GM12878 (cell line): ENCODE measurements at regions not wholly inside any gene's neighbourhood (a gene's known extent, or its start where the extent isn't known, plus 50 kb on each side); places are given as distances from the start of the nearest gene placed in this dataset.

Source experiments
- ATAC-seq: fragments of 200-7000 bp; cut with Tn5 transposase; 3 replicates; pipeline ENCODE4 v1.9.1; 2020; ENCODE audit warnings: mild to moderate bottlenecking, moderate library complexity
- BruUV-seq: library from RNA; stranded (reverse); fragments of 400-500 nt; replicated peaks from 2 replicates; lab custom pipeline; 2021; lab: Mats Ljungman, UMichigan
- CTCF ChIA-PET: fragments of 300-600 bp; sonication (Branson Sonifier 250); formaldehyde crosslinking; extraction: SDS; loops from one replicate; lab custom pipeline; 2021; ENCODE audit warnings: inconsistent platforms; lab: Yijun Ruan, JAX
- POLR2A ChIA-PET: fragments of 350-600 bp; formaldehyde crosslinking; extraction: SDS; loops from one replicate; lab custom pipeline; 2021; ENCODE audit warnings: inconsistent platforms; lab: Charles Lee
- RAD21 ChIA-PET: fragments of 300-600 bp; sonication (Branson Sonifier 250); formaldehyde crosslinking; loops from one replicate; lab custom pipeline; 2023; ENCODE audit warnings: antibody characterized with exemption; ENCODE audit not compliant: unreplicated experiment; lab: Charles Lee
- SMC1A ChIA-PET: fragments of 300-600 bp; sonication (Branson Sonifier 250); formaldehyde crosslinking; loops from one replicate; lab custom pipeline; 2023; ENCODE audit not compliant: unreplicated experiment, uncharacterized antibody; lab: Charles Lee
- DNase-seq: peaks from one replicate; pipeline ENCODE4 v3.0.0-alpha.2; 2011; ENCODE audit warnings: low read depth, low spot score
- FAIRE-seq: peaks from 3 replicates; lab custom pipeline; 2011; peaks lifted over from hg19 to GRCh38; lab: Jason Lieb, UNC
- H2AFZ ChIP-seq: 2 replicates; pipeline ENCODE4 v1.6.0; 2011; ENCODE audit warnings: low read depth, low read length, control low read depth; ENCODE audit not compliant: control insufficient read depth
- H3K27ac ChIP-seq: 2 replicates; pipeline ENCODE4 v1.5.1; 2011; ENCODE audit warnings: control low read depth; ENCODE audit not compliant: control insufficient read depth, insufficient read depth
- H3K27me3 ChIP-seq, 2 experiments: replicated peaks in 1 of 2; 2 replicates each; pipeline versions ENCODE4 v1.6.0 to v1.6.1; 2011; ENCODE audit warnings: low read length in 1 of 2; ENCODE audit not compliant: control insufficient read depth in 2 of 2, insufficient read depth in 2 of 2
- H3K36me3 ChIP-seq, 2 experiments: 2 replicates each; pipeline ENCODE4 v1.5.1; 2011; ENCODE audit warnings: low read length in 1 of 2; ENCODE audit not compliant: control insufficient read depth in 2 of 2, insufficient read depth in 2 of 2
- H3K4me1 ChIP-seq: 2 replicates; pipeline ENCODE4 v1.6.1; 2011; ENCODE audit warnings: mild to moderate bottlenecking, low read length, moderate library complexity, mixed read lengths; ENCODE audit not compliant: control insufficient read depth, insufficient read depth
- H3K4me2 ChIP-seq: 2 replicates; pipeline ENCODE4 v1.6.0; 2011; ENCODE audit warnings: control low read depth; ENCODE audit not compliant: control insufficient read depth, insufficient read depth
- H3K4me3 ChIP-seq: fragments of 200-600 bp; sonication (generic); 2 replicates; pipeline ENCODE4 v1.5.1; 2016
- H3K79me2 ChIP-seq: 2 replicates; pipeline ENCODE4 v1.6.0; 2011; ENCODE audit warnings: low read length; ENCODE audit not compliant: control insufficient read depth, insufficient read depth
- H3K9ac ChIP-seq: 2 replicates; pipeline ENCODE4 v1.8.0; 2011; ENCODE audit warnings: low read length, control low read depth, mixed read lengths; ENCODE audit not compliant: control insufficient read depth, insufficient read depth
- H3K9me3 ChIP-seq: replicated peaks from 3 replicates; pipeline ENCODE4 v1.5.1; 2011; ENCODE audit warnings: mild to moderate bottlenecking, low read length; ENCODE audit not compliant: control insufficient read depth, insufficient read depth
- H4K20me1 ChIP-seq: 2 replicates; pipeline ENCODE4 v1.6.0; 2011; ENCODE audit not compliant: control insufficient read depth, insufficient read depth
- CREM ChIP-seq: IDR thresholded peaks from 2 replicates; pipeline ENCODE4 v1.6.1; 2014; ENCODE audit warnings: antibody characterized with exemption, low read depth
- JUNB ChIP-seq: IDR thresholded peaks from 2 replicates; pipeline ENCODE4 v1.6.1; 2016; ENCODE audit warnings: antibody characterized with exemption, mild to moderate bottlenecking
- MEF2B ChIP-seq: fragments of 450-650 bp; IDR thresholded peaks from 2 replicates; pipeline ENCODE4 v1.6.1; 2018; ENCODE audit warnings: mild to moderate bottlenecking, moderate library complexity; ENCODE audit not compliant: partially characterized antibody, poor library complexity, severe bottlenecking
- SMARCA5 ChIP-seq: fragments of 450-650 bp; IDR thresholded peaks from 2 replicates; pipeline ENCODE4 v1.6.1; 2017; ENCODE audit warnings: mild to moderate bottlenecking
- SREBF1 ChIP-seq: IDR thresholded peaks from 2 replicates; pipeline ENCODE4 v1.6.1; 2012; ENCODE audit warnings: mild to moderate bottlenecking, low read length
- WGBS: methylation state at CpG from one replicate; pipeline ENCODE4 v1.1.6; 2016; ENCODE audit warnings: low lambda C conversion rate; ENCODE audit not compliant: insufficient replicate concordance, insufficient coverage; ENCODE audit errors: missing lambda C conversion rate; 5-methylcytosine and 5-hydroxymethylcytosine counted together
- in situ Hi-C: fragments of 300-500 bp; cut with MboI; formaldehyde crosslinking; loops from 9 replicates; pipeline ENCODE4 v1.14.3; 2018; ENCODE audit warnings: mixed read lengths
- intact Hi-C: fragments of 100-400 bp; cut with micrococcal nuclease; formaldehyde crosslinking; loops from one replicate; pipeline ENCODE4 v1.14.2; 2022; ENCODE audit not compliant: unreplicated experiment
- TF ChIP-seq, protein P1 (sequence below): IDR thresholded peaks from 2 replicates; pipeline ENCODE4 v1.6.1; 2012; ENCODE audit warnings: low read depth, low read length, improper control_type of control experiment

DNA sequence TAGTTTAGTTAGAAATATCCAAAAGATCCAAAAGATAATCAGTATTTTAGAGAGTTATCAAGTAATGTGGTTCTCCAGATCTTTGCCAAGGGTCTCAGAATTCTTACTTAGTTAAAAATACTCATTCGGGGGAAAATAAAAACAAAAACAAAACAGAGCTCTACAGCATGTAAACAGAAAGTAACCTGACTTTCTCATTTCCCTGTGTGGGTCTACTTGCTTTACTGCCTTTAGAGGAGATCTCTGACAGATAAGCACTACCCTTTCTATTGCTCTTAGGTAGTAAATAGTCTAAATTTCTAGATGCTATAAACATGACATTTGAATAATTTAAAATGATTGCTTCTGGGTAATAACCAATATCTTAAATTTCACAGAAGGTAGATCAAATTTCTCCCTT is 371.8 kb downstream of the RPL10L start:
- no peak overlapping the region for H3K27ac ChIP-seq
- DNase-seq (no peak), ATAC-seq (peak; percentile 64), FAIRE-seq (no peak)
- no peaks in the 10 kb centered on the region for H4K20me1 ChIP-seq
- ChIA-PET RAD21 (interaction anchor here (0.9 to 1.8 kb wide), 5 partner anchors 18 to 211 kb away, joined by 3 to 9 read pairs (median 4); no protein-coding TSS in a partner anchor), CTCF (interaction anchor here (1.1 to 1.8 kb wide), 4 partner anchors 9 to 442 kb away, joined by 4 to 7 read pairs (median 4); no protein-coding TSS in a partner anchor), SMC1A (interaction anchor here (0.8 to 2.6 kb wide), 11 partner anchors 9 to 411 kb away, joined by 3 to 12 read pairs (median 3); no protein-coding TSS in a partner anchor), POLR2A (interaction anchor here (0.7 to 1.1 kb wide), 3 partner anchors 21 to 130 kb away, joined by 3 read pairs; no protein-coding TSS in a partner anchor)
- H3K4me1 ChIP-seq: no peaks in the 10 kb centered on the region
- no TSS peak for BruUV-seq
- H3K4me2 ChIP-seq: no peak overlapping the region
- H2AFZ ChIP-seq: no peak overlapping the region
- no peak overlapping the region for H3K4me3 ChIP-seq
- intact Hi-C loops: no loop called here
- 21% methylated on average over 1 of the region's 1 CpG for WGBS
- H3K36me3 ChIP-seq: no peaks in the 10 kb centered on the region
- H3K79me2 ChIP-seq: no peaks in the 10 kb centered on the region
- H3K9ac ChIP-seq: no peak overlapping the region
- no peaks in the 10 kb centered on the region for H3K9me3 ChIP-seq
- H3K27me3 ChIP-seq: no peaks in the 10 kb centered on the region
- TF ChIP-seq SMARCA5: no peak
- no peak for TF ChIP-seq SREBF1
- no peak for TF ChIP-seq JUNB
- TF ChIP-seq CREM: no peak
- peak; percentile 0 for TF ChIP-seq MEF2B
- in situ Hi-C loops: no loop called here

DNA sequence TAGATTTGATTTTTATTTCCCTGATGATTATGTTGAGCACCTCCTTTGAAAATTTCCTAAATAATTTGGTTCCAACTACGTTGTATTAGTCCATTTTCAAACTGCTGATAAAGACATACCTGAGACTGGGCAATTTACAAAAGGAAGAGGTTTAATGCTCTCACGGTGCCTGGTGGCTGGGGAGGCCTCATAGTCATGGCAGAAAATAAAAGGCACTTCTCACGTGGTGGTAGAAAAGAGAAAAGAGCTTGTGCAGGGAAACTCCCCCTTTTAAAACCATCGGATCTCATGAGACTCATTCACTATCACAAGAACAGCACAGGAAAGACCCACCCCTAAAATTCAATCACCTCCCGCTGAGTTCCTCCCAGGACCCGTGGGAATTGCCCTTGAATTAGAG is 372.3 kb downstream of the RPL10L start:
- intact Hi-C loops: no loop called here
- WGBS: 11% methylated on average over 6 of the region's 6 CpGs

More for the DNA sequence above, 372.3 kb downstream of the RPL10L start:
- H3K9ac ChIP-seq: no peak overlapping the region
- no peaks in the 10 kb centered on the region for H4K20me1 ChIP-seq
- no peak overlapping the region for H3K27ac ChIP-seq
- H2AFZ ChIP-seq: no peak overlapping the region
- H3K79me2 ChIP-seq: no peaks in the 10 kb centered on the region
- in situ Hi-C loops: no loop called here
- H3K4me2 ChIP-seq: no peak overlapping the region
- RAD21 ChIA-PET: interaction anchor here (0.9 to 1.8 kb wide), 5 partner anchors 18 to 211 kb away, joined by 3 to 9 read pairs (median 4); no protein-coding TSS in a partner anchor
- H3K9me3 ChIP-seq: no peaks in the 10 kb centered on the region
- DNase-seq (no peak), ATAC-seq (peak; percentile 50), FAIRE-seq (no peak)
- POLR2A ChIA-PET: interaction anchor here (0.7 to 1.1 kb wide), 2 partner anchors 21 to 131 kb away, joined by 3 read pairs; no protein-coding TSS in a partner anchor
- H3K4me3 ChIP-seq: no peak overlapping the region
- TF ChIP-seq, protein P1, sequence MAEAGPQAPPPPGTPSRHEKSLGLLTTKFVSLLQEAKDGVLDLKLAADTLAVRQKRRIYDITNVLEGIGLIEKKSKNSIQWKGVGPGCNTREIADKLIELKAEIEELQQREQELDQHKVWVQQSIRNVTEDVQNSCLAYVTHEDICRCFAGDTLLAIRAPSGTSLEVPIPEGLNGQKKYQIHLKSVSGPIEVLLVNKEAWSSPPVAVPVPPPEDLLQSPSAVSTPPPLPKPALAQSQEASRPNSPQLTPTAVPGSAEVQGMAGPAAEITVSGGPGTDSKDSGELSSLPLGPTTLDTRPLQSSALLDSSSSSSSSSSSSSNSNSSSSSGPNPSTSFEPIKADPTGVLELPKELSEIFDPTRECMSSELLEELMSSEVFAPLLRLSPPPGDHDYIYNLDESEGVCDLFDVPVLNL: no peak
- peak; percentile 76 for TF ChIP-seq MEF2B
- SMC1A ChIA-PET: interaction anchor here (0.9 to 2.6 kb wide), 8 partner anchors 11 to 209 kb away, joined by 3 to 12 read pairs (median 4); no protein-coding TSS in a partner anchor
- no peaks in the 10 kb centered on the region for H3K27me3 ChIP-seq
- H3K4me1 ChIP-seq: no peaks in the 10 kb centered on the region
- no TSS peak for BruUV-seq
- H3K36me3 ChIP-seq: no peaks in the 10 kb centered on the region
- CTCF ChIA-PET: interaction anchor here (1.1 to 1.6 kb wide), 3 partner anchors 30 to 441 kb away, joined by 4 to 5 read pairs (median 4); no protein-coding TSS in a partner anchor
